Neural cell (in vitro differentiated cells): ENCODE measurements at regions not wholly inside any gene's neighbourhood (a gene's known extent, or its start where the extent isn't known, plus 50 kb on each side); places are given as distances from the start of the nearest gene placed in this dataset.

Experiments used
- H2AFZ ChIP-seq: fragments of 200-600, 300-800 bp; sonication (generic), shearing (Covaris generic); 2 replicates; pipeline ENCODE4 v1.6.0; 2014; ENCODE audit warnings: low read depth, mild to moderate bottlenecking, antibody characterized with exemption, low read length, moderate library complexity
- H3F3A ChIP-seq: fragments of 200-600 bp; shearing (Covaris generic); 2 replicates; pipeline ENCODE4 v1.6.1; 2016; ENCODE audit warnings: mild to moderate bottlenecking, moderate library complexity, mixed read lengths, antibody characterized with exemption, low read length; ENCODE audit not compliant: insufficient read depth, poor library complexity, severe bottlenecking
- H3K27ac ChIP-seq: fragments of 200-600, 300-800 bp; sonication (generic), shearing (Covaris generic); 2 replicates; pipeline ENCODE4 v1.5.1; 2014; ENCODE audit warnings: mild to moderate bottlenecking, low read length, moderate library complexity
- H3K27me3 ChIP-seq: fragments of 300-800, 200-600 bp; sonication (generic), shearing (Covaris generic); 2 replicates; pipeline ENCODE4 v1.6.0; 2014; ENCODE audit warnings: mild to moderate bottlenecking, low read depth, low read length, moderate library complexity; ENCODE audit not compliant: insufficient read depth
- H3K36me3 ChIP-seq: fragments of 300-800, 200-600 bp; sonication (generic), shearing (Covaris generic); 2 replicates; pipeline ENCODE4 v1.5.1; 2014; ENCODE audit warnings: mild to moderate bottlenecking, antibody characterized with exemption, low read length, moderate library complexity; ENCODE audit not compliant: insufficient read depth
- H3K4me2 ChIP-seq: fragments of 300-800, 200-600 bp; sonication (generic), shearing (Covaris generic); 2 replicates; pipeline ENCODE4 v1.6.0; 2014; ENCODE audit warnings: mild to moderate bottlenecking, low read length
- H3K4me3 ChIP-seq: fragments of 300-800, 200-600 bp; sonication (generic), shearing (Covaris generic); 2 replicates; pipeline ENCODE4 v1.5.1; 2014; ENCODE audit warnings: mild to moderate bottlenecking, low read length, moderate library complexity
- H3K79me2 ChIP-seq: fragments of 200-600 bp; shearing (Covaris generic); replicated peaks from 2 replicates; pipeline ENCODE4 v1.6.0; 2014; ENCODE audit warnings: mild to moderate bottlenecking, low read length, moderate library complexity; ENCODE audit not compliant: insufficient read depth
- H3K9ac ChIP-seq: fragments of 300-800, 200-600 bp; sonication (generic), shearing (Covaris generic); 2 replicates; pipeline ENCODE4 v1.6.1; 2016; ENCODE audit warnings: mild to moderate bottlenecking, low read length, mixed read lengths
- H3K9me2 ChIP-seq: fragments of 200-600 bp; shearing (Covaris generic); 2 replicates; pipeline ENCODE4 v1.6.1; 2016; ENCODE audit warnings: mild to moderate bottlenecking, low read length, mixed read lengths; ENCODE audit not compliant: insufficient read depth
- H3K9me3 ChIP-seq: fragments of 200-600, 300-800 bp; sonication (generic), shearing (Covaris generic); 2 replicates; pipeline ENCODE4 v1.6.1; 2016; ENCODE audit warnings: mild to moderate bottlenecking, mixed run types, low read length, moderate library complexity, mixed read lengths
- H4K20me1 ChIP-seq: fragments of 200-600 bp; shearing (Covaris generic); 2 replicates; pipeline ENCODE4 v1.6.1; 2016; ENCODE audit warnings: mild to moderate bottlenecking, mixed run types; ENCODE audit not compliant: insufficient read depth
- EP300 ChIP-seq: fragments of 450-650 bp; conservative IDR thresholded peaks from 2 replicates; pipeline ENCODE4 v1.6.1; 2014; ENCODE audit warnings: antibody characterized with exemption, mild to moderate bottlenecking, moderate library complexity; ENCODE audit not compliant: poor library complexity, severe bottlenecking
- EZH2 ChIP-seq: fragments of 200-600, 300-800 bp; shearing (Covaris generic), sonication (generic); IDR thresholded peaks from 2 replicates; pipeline ENCODE4 v1.6.1; 2014; ENCODE audit warnings: antibody characterized with exemption, low read length, borderline replicate concordance, mild to moderate bottlenecking; ENCODE audit not compliant: insufficient read depth, poor library complexity, severe bottlenecking
- MXI1 ChIP-seq: fragments of 450-650 bp; conservative IDR thresholded peaks from 2 replicates; pipeline ENCODE4 v1.6.1; 2014; ENCODE audit warnings: antibody characterized with exemption, mild to moderate bottlenecking; ENCODE audit not compliant: poor library complexity, severe bottlenecking
- POLR2AphosphoS5 ChIP-seq: IDR thresholded peaks from 2 replicates; pipeline ENCODE4 v1.6.1; 2012
- RAD21 ChIP-seq: fragments of 450-650 bp; conservative IDR thresholded peaks from 2 replicates; pipeline ENCODE4 v1.6.1; 2014; ENCODE audit warnings: antibody characterized with exemption, mild to moderate bottlenecking, moderate library complexity
- REST ChIP-seq: IDR thresholded peaks from 2 replicates; pipeline ENCODE4 v1.6.1; 2012; ENCODE audit warnings: borderline replicate concordance
- SMC3 ChIP-seq: fragments of 450-650 bp; conservative IDR thresholded peaks from 2 replicates; pipeline ENCODE4 v1.6.1; 2014; ENCODE audit warnings: antibody characterized with exemption, mild to moderate bottlenecking, moderate library complexity; ENCODE audit not compliant: poor library complexity
- TAF1 ChIP-seq: IDR thresholded peaks from 2 replicates; pipeline ENCODE4 v1.6.1; 2012; ENCODE audit warnings: low read depth

GRCh38 chr12:124478985-124479645 is 88.3 kb downstream of the NCOR2 start:
- Histone ChIP-seq H3K27me3 (no peaks in the 10 kb centered on the region), H4K20me1 (no peaks in the 10 kb centered on the region), H3K9me2 (no peaks in the 10 kb centered on the region), H3K79me2 (no peaks in the 10 kb centered on the region), H3K4me2 (no peak overlapping the region), H3K27ac (no peak overlapping the region), H3K9ac (no peak overlapping the region), H2AFZ (no peak overlapping the region), H3K4me3 (no peak overlapping the region), H3K9me3 (no peaks in the 10 kb centered on the region), H3K36me3 (no peaks in the 10 kb centered on the region), H3F3A (no peaks in the 10 kb centered on the region)
- TF ChIP-seq RAD21 (no peak), EZH2 (no peak), TAF1 (no peak), REST (no peak), EP300 (no peak), MXI1 (no peak), SMC3 (no peak), POLR2AphosphoS5 (no peak)

- H4K20me1 ChIP-seq = no peaks in the 10 kb centered on the region
Observed at GRCh38 chr12:124478416-124478815, 89.0 kb downstream of the NCOR2 start.

More at GRCh38 chr12:124478416-124478815, 89.0 kb downstream of the NCOR2 start:
- no peak overlapping the region for H3K4me3 ChIP-seq
- no peak for TF ChIP-seq REST
- TF ChIP-seq SMC3 = no peak
- TF ChIP-seq EP300 = no peak
- no peak for TF ChIP-seq RAD21
- no peak for TF ChIP-seq MXI1
- H3K27me3 ChIP-seq = no peaks in the 10 kb centered on the region
- H2AFZ ChIP-seq = no peak overlapping the region
- no peak overlapping the region for H3K4me2 ChIP-seq
- H3K9me2 ChIP-seq = no peaks in the 10 kb centered on the region
- H3K9ac ChIP-seq = no peak overlapping the region
- H3K27ac ChIP-seq = no peak overlapping the region
- no peaks in the 10 kb centered on the region for H3K9me3 ChIP-seq
- H3K36me3 ChIP-seq = no peaks in the 10 kb centered on the region
- no peaks in the 10 kb centered on the region for H3K79me2 ChIP-seq
- no peaks in the 10 kb centered on the region for H3F3A ChIP-seq
